Testis (tissue), 2 donors: ENCODE measurements at regions not wholly inside any gene's neighbourhood (a gene's known extent, or its start where the extent isn't known, plus 50 kb on each side); places are given as distances from the start of the nearest gene placed in this dataset.

Source experiments
- POLR2A ChIP-seq: fragments of 450-650 bp; IDR thresholded peaks from one replicate; pipeline ENCODE4 v1.6.1; 2017; ENCODE audit warnings: antibody characterized with exemption, mild to moderate bottlenecking, moderate library complexity
- TF ChIP-seq, protein P1 (sequence below), 3 experiments: fragments of 450-650 bp in 2 of 3; fragments of 200-600 bp in 1 of 3; sonication (generic) in 1 of 3; IDR thresholded peaks; one replicate each; pipeline ENCODE4 v1.5.1; 2016 to 2019; ENCODE audit warnings: antibody characterized with exemption in 3 of 3, mild to moderate bottlenecking in 2 of 3, moderate library complexity in 1 of 3

DNA sequence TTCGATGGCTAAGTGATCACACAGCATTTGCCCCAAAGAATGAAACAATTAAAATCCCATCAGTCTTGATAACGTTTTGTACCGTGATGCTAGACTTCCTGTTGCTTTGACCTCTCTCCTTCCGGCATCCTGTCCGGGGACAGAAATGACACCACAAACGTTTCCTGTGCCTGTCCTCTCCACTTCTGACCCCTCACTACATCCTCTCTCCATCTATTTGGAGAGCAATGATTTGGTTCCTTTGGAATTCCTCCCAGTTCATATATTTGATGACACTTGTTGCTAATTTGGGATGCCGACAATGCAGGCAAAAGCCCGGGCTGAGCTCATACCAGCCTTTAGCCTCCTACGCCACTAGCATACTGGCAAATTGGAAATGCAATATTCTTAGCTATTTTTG lies 151.2 kb upstream of the CCDC68 start:
- TF ChIP-seq, protein P1, sequence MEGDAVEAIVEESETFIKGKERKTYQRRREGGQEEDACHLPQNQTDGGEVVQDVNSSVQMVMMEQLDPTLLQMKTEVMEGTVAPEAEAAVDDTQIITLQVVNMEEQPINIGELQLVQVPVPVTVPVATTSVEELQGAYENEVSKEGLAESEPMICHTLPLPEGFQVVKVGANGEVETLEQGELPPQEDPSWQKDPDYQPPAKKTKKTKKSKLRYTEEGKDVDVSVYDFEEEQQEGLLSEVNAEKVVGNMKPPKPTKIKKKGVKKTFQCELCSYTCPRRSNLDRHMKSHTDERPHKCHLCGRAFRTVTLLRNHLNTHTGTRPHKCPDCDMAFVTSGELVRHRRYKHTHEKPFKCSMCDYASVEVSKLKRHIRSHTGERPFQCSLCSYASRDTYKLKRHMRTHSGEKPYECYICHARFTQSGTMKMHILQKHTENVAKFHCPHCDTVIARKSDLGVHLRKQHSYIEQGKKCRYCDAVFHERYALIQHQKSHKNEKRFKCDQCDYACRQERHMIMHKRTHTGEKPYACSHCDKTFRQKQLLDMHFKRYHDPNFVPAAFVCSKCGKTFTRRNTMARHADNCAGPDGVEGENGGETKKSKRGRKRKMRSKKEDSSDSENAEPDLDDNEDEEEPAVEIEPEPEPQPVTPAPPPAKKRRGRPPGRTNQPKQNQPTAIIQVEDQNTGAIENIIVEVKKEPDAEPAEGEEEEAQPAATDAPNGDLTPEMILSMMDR (IDR thresholded peaks at IDR 0.05): no peak
- no peak for TF ChIP-seq POLR2A
